ENCODE measurements at regions not wholly inside any gene's neighbourhood (a gene's known extent, or its start where the extent isn't known, plus 50 kb on each side); places are given as distances from the start of the nearest gene placed in this dataset.

DNA sequence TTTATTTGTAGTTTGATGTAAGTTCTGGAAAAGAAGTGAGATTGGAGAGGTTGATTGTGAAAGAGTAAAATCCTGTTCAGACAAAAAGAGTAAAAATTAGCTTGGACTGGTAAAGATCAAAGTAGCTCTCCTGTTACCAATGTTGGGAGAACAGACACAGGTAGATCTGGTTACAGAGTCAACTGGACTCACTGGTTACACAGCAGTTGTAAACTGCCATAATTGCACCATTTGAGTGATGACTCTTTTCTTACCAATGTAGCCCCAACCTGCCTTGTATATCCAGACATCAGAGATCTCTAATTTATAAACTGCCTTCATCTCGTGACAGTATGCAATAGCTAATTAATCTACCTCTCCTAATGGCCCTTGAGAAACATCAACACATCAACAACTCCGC lies 165.6 kb upstream of the PRSS16 start:
- ChIA-PET POLR2A (no interaction called here), CTCF (no interaction called here)
- Mint-ChIP-seq H3K9me3 (no peaks in the 10 kb centered on the region), H3K36me3 (no peaks in the 10 kb centered on the region), H3K27ac (no peak overlapping the region), H3K27me3 (peaks cover 45 to 46% of the 10 kb centered on the region in 2 donors), H3K4me3 (no peak overlapping the region), H3K4me1 (peaks cover 3 to 8% (median 6%) of the 10 kb centered on the region in 3 donors)
- no peak overlapping the region for H3K4me3 ChIP-seq (ENCODE audit: control insufficient read depth in 1 of 2, extremely low read depth in 1 of 2, low read length in 1 of 2)
- DNase-seq = no peak
- ATAC-seq (replicated peaks in 1 of 4) = no peak
- H3K36me3 ChIP-seq (ENCODE audit: control insufficient read depth in 2 of 2, extremely low read depth in 1 of 2, insufficient read depth in 1 of 2, low read length in 1 of 2) = no peaks in the 10 kb centered on the region
- WGBS (ENCODE audit: insufficient coverage) = 48% methylated on average over 2 of the region's 2 CpGs
- no peaks in the 10 kb centered on the region for H3K9me3 ChIP-seq
- H3K4me1 ChIP-seq (ENCODE audit: control insufficient read depth in 1 of 2, extremely low read depth in 1 of 2, insufficient read depth in 2 of 2, low read length in 2 of 2) = peaks cover 6 to 7% of the 10 kb centered on the region in 2 experiments
- peaks cover 6 to 8% of the 10 kb centered on the region in 2 experiments for H3K27me3 ChIP-seq (replicated peaks in 1 of 2; ENCODE audit: control insufficient read depth in 2 of 2, extremely low read depth in 1 of 2, insufficient read depth in 2 of 2, low read length in 1 of 2)
- no peak overlapping the region for H3K27ac ChIP-seq (ENCODE audit: low read length)

DNA sequence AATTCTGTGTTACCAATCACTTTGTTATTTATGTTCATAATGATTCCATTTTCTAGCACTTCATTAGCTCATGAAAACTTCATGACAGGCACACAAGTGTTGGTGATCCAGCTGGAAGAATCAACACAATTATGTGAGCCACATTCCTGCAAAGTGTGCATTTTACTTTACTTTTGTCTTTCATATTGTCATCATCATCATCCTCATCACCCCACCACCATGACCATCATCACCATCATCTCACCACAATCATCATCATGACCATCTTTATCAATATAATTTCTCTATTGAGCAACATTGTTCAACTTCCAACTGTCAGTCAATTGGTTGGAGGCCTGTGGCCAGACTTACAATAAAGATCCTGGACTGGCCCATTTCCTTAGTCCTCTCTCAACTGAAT lies 159.4 kb upstream of the PRSS16 start:
- H3K27me3 Mint-ChIP-seq = peaks cover 54 to 63% of the 10 kb centered on the region in 2 donors
- H3K27ac ChIP-seq (ENCODE audit: low read length) = no peak overlapping the region
- H3K36me3 ChIP-seq (ENCODE audit: control insufficient read depth in 2 of 2, extremely low read depth in 1 of 2, insufficient read depth in 1 of 2, low read length in 1 of 2) = no peaks in the 10 kb centered on the region
- H3K4me3 ChIP-seq (ENCODE audit: control insufficient read depth in 1 of 2, extremely low read depth in 1 of 2, low read length in 1 of 2) = no peak overlapping the region
- CTCF ChIA-PET = no interaction called here
- ATAC-seq (replicated peaks in 1 of 4) = no peak
- H3K27me3 ChIP-seq (replicated peaks in 1 of 2; ENCODE audit: control insufficient read depth in 2 of 2, extremely low read depth in 1 of 2, insufficient read depth in 2 of 2, low read length in 1 of 2) = peaks cover 15 to 21% of the 10 kb centered on the region in 2 experiments
- DNase-seq = no peak
- no peaks in the 10 kb centered on the region for H3K9me3 ChIP-seq
- H3K4me1 ChIP-seq (ENCODE audit: control insufficient read depth in 1 of 2, extremely low read depth in 1 of 2, insufficient read depth in 2 of 2, low read length in 2 of 2) = peaks cover 0 to 7% of the 10 kb centered on the region in 2 experiments
- H3K36me3 Mint-ChIP-seq = no peaks in the 10 kb centered on the region
- peaks cover 5 to 8% (median 7%) of the 10 kb centered on the region in 3 donors for H3K4me1 Mint-ChIP-seq
- no peak overlapping the region for H3K27ac Mint-ChIP-seq
- no peaks in the 10 kb centered on the region for H3K9me3 Mint-ChIP-seq
- no peak overlapping the region for H3K4me3 Mint-ChIP-seq
- POLR2A ChIA-PET = no interaction called here

DNA sequence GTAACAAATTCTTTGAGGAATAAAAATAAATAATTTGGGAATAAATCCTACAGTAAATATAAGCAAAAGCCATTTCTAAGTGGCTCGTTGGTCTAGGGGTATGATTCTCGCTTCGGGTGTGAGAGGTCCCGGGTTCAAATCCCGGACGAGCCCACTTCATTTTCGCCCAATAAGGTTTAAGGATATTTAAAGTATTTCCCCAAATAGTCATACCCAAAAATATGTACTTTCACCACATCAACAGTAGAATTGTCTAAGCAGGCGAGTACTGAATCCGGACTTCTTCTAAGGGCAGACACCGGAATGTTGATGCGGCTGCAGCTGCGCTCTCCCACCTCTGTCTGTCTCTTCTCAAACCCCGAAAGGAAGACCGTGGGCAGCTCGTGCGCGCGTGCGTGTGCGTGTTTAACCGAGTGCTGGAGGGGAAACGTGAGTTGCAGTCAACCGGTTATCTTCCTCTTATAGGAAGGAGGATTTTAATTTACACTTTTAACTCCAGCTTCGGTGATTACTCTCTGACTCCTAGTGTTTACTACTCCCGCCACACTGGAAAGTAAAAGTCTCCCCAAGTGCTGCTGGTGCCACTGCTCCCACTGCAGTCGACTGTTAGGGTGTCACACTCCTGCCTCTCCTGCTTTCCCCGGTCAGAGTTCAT lies 155.7 kb upstream of the PRSS16 start:
- Histone ChIP-seq H3K4me3 (ENCODE audit: control insufficient read depth in 1 of 2, extremely low read depth in 1 of 2, low read length in 1 of 2) (peak overlapping the region in 1 of 2 donors; percentile 23), H3K27me3 (replicated peaks in 1 of 2; ENCODE audit: control insufficient read depth in 2 of 2, extremely low read depth in 1 of 2, insufficient read depth in 2 of 2, low read length in 1 of 2) (peaks cover 23 to 28% of the 10 kb centered on the region in 2 experiments), H3K4me1 (ENCODE audit: control insufficient read depth in 1 of 2, extremely low read depth in 1 of 2, insufficient read depth in 2 of 2, low read length in 2 of 2) (peaks cover 0 to 10% of the 10 kb centered on the region in 2 experiments), H3K9me3 (no peaks in the 10 kb centered on the region), H3K27ac (ENCODE audit: low read length) (no peak overlapping the region), H3K36me3 (ENCODE audit: control insufficient read depth in 2 of 2, extremely low read depth in 1 of 2, insufficient read depth in 1 of 2, low read length in 1 of 2) (no peaks in the 10 kb centered on the region)
- Mint-ChIP-seq H3K4me1 (peaks cover 10 to 16% (median 12%) of the 10 kb centered on the region in 3 donors), H3K27me3 (peaks cover 68 to 70% of the 10 kb centered on the region in 2 donors), H3K36me3 (no peaks in the 10 kb centered on the region), H3K9me3 (no peaks in the 10 kb centered on the region), H3K4me3 (peak overlapping the region in 2 of 3 donors; percentile 34 to 43), H3K27ac (no peak overlapping the region)
- ChIA-PET CTCF (interaction anchor here in 1 of 2 donors (1.4 kb wide), 1 partner anchor 12 kb away, joined by 3 read pairs; no protein-coding TSS in a partner anchor), POLR2A (no interaction called here)
- 1% methylated on average over 8 of the region's 27 CpGs for WGBS (ENCODE audit: insufficient coverage)
- DNase-seq (peak in 3 of 35 experiments; percentile 3 to 20 (median 5)), ATAC-seq (replicated peaks in 1 of 4) (peak in 3 of 4 experiments; percentile 26 to 33 (median 32))

DNA sequence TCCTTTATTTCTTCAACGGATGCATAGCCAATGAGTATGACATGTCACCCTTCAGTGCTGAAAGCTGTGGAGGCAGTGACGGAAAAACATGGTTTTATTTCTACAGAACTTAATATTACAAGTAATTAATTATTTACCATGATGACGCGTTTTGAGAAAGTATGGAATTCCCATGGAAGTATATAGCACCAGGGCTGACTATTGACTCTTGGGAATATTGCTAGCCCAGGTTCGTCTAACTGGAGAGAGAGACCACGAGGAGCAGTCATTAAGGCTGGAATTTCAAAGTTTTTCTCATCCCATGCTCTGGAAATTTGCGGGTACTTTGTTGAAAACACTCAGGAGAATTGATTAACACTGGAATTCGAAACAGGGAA lies 155.2 kb upstream of the PRSS16 start:
- no peak for ATAC-seq (replicated peaks in 1 of 4)
- H3K36me3 Mint-ChIP-seq = no peaks in the 10 kb centered on the region
- POLR2A ChIA-PET = no interaction called here
- H3K27ac Mint-ChIP-seq = no peak overlapping the region
- Histone ChIP-seq H3K9me3 (no peaks in the 10 kb centered on the region), H3K36me3 (ENCODE audit: control insufficient read depth in 2 of 2, extremely low read depth in 1 of 2, insufficient read depth in 1 of 2, low read length in 1 of 2) (no peaks in the 10 kb centered on the region), H3K27me3 (replicated peaks in 1 of 2; ENCODE audit: control insufficient read depth in 2 of 2, extremely low read depth in 1 of 2, insufficient read depth in 2 of 2, low read length in 1 of 2) (peaks cover 22 to 33% of the 10 kb centered on the region in 2 experiments), H3K4me1 (ENCODE audit: control insufficient read depth in 1 of 2, extremely low read depth in 1 of 2, insufficient read depth in 2 of 2, low read length in 2 of 2) (peaks cover 0 to 16% of the 10 kb centered on the region in 2 experiments), H3K4me3 (ENCODE audit: control insufficient read depth in 1 of 2, extremely low read depth in 1 of 2, low read length in 1 of 2) (no peak overlapping the region), H3K27ac (ENCODE audit: low read length) (no peak overlapping the region)
- CTCF ChIA-PET = no interaction called here
- peaks cover 68 to 70% of the 10 kb centered on the region in 2 donors for H3K27me3 Mint-ChIP-seq
- peaks cover 15 to 21% (median 17%) of the 10 kb centered on the region in 3 donors for H3K4me1 Mint-ChIP-seq
- H3K4me3 Mint-ChIP-seq = peak overlapping the region in 1 of 3 donors; percentile 43
- no peaks in the 10 kb centered on the region for H3K9me3 Mint-ChIP-seq
- no peak for DNase-seq
- 58% methylated on average over 2 of the region's 8 CpGs for WGBS (ENCODE audit: insufficient coverage)

DNA sequence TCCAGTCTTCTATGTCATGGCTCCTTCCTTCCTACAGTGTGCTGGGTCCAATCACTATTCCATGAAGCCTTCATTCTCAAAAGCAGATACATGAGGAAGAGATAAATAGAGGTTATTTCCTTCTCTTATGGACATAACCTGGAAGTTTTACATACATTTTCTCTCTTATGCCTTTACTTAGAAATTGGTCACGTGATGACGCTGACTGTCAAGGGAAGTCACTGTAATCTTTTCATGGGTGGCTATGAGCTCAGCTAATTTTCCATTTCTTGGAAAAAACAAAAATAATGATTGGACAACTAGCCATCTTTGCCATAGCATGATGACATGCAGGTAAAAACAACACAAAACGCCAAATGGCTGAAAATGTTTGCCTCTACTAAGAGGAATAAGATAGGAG lies 151.6 kb upstream of the PRSS16 start:
- Mint-ChIP-seq H3K4me3 (peak overlapping the region in 1 of 3 donors; percentile 80), H3K36me3 (no peaks in the 10 kb centered on the region), H3K27ac (no peak overlapping the region), H3K27me3 (peaks cover 62 to 68% of the 10 kb centered on the region in 2 donors), H3K9me3 (no peaks in the 10 kb centered on the region), H3K4me1 (peaks cover 15 to 24% (median 21%) of the 10 kb centered on the region in 3 donors)
- 100% methylated on average over 2 of the region's 3 CpGs for WGBS (ENCODE audit: insufficient coverage)
- Histone ChIP-seq H3K36me3 (ENCODE audit: control insufficient read depth in 2 of 2, extremely low read depth in 1 of 2, insufficient read depth in 1 of 2, low read length in 1 of 2) (no peaks in the 10 kb centered on the region), H3K4me3 (ENCODE audit: control insufficient read depth in 1 of 2, extremely low read depth in 1 of 2, low read length in 1 of 2) (no peak overlapping the region), H3K27ac (ENCODE audit: low read length) (no peak overlapping the region), H3K27me3 (replicated peaks in 1 of 2; ENCODE audit: control insufficient read depth in 2 of 2, extremely low read depth in 1 of 2, insufficient read depth in 2 of 2, low read length in 1 of 2) (peaks cover 27 to 41% of the 10 kb centered on the region in 2 experiments), H3K9me3 (no peaks in the 10 kb centered on the region), H3K4me1 (ENCODE audit: control insufficient read depth in 1 of 2, extremely low read depth in 1 of 2, insufficient read depth in 2 of 2, low read length in 2 of 2) (peaks cover 0 to 18% of the 10 kb centered on the region in 2 experiments)
- no peak for ATAC-seq (replicated peaks in 1 of 4)
- DNase-seq = no peak
- CTCF ChIA-PET = no interaction called here
- POLR2A ChIA-PET = no interaction called here

DNA sequence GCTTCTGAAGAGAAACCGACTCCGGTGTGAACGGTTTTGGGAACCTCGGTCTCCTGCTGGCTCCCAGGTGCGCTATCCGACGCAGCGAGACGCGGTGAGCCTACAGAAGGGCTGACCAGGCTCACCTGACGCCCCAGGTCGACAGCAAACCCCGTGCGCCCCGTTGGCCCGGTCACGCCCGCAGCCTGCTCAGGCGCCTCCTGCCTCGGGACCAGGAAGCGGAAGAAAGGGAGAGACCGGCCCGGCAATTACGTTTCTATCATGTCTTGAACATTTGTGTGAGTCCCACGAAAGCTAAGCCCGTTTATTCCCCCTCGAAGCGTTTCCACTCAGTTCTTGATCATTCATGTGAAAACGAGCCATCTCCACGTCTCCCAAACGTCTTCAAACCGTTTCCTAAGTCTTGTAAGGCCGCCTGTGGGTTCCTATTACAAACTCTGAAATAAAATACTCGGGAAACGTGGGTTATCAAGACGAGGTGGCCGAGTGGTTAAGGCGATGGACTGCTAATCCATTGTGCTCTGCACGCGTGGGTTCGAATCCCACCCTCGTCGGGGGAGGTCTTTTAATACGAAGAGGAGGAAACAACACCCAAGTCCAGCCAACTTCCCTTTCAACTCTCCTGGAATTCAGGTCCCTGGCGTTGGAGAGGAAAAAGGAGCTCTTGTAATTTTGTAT lies 150.5 kb upstream of the PRSS16 start:
- H3K27me3 Mint-ChIP-seq = peaks cover 58 to 59% of the 10 kb centered on the region in 2 donors
- 1% methylated on average over 36 of the region's 45 CpGs for WGBS (ENCODE audit: insufficient coverage)
- no peak overlapping the region for H3K27ac ChIP-seq (ENCODE audit: low read length)
- H3K4me1 Mint-ChIP-seq = peaks cover 12 to 20% (median 17%) of the 10 kb centered on the region in 3 donors
- H3K9me3 ChIP-seq = no peaks in the 10 kb centered on the region
- ATAC-seq (replicated peaks in 1 of 4) (peak in 3 of 4 experiments; percentile 38 to 56 (median 42)), DNase-seq (peak in 9 of 35 experiments; percentile 3 to 32 (median 9))
- CTCF ChIA-PET = no interaction called here
- H3K4me3 ChIP-seq (ENCODE audit: control insufficient read depth in 1 of 2, extremely low read depth in 1 of 2, low read length in 1 of 2) = peak overlapping the region; percentile 27 to 66
- POLR2A ChIA-PET = no interaction called here
- peak overlapping the region; percentile 68 to 80 (median 74) for H3K4me3 Mint-ChIP-seq
- H3K4me1 ChIP-seq (ENCODE audit: control insufficient read depth in 1 of 2, extremely low read depth in 1 of 2, insufficient read depth in 2 of 2, low read length in 2 of 2) = peaks cover 0 to 13% of the 10 kb centered on the region in 2 experiments
- H3K36me3 ChIP-seq (ENCODE audit: control insufficient read depth in 2 of 2, extremely low read depth in 1 of 2, insufficient read depth in 1 of 2, low read length in 1 of 2) = no peaks in the 10 kb centered on the region
- H3K27ac Mint-ChIP-seq = no peak overlapping the region
- H3K36me3 Mint-ChIP-seq = no peaks in the 10 kb centered on the region
- H3K9me3 Mint-ChIP-seq = no peaks in the 10 kb centered on the region
- H3K27me3 ChIP-seq (replicated peaks in 1 of 2; ENCODE audit: control insufficient read depth in 2 of 2, extremely low read depth in 1 of 2, insufficient read depth in 2 of 2, low read length in 1 of 2) = peaks cover 28 to 40% of the 10 kb centered on the region in 2 experiments

Measured in T-cell (primary cell).